Thyroid gland (tissue), 4 donors: ENCODE measurements at regions not wholly inside any gene's neighbourhood (a gene's known extent, or its start where the extent isn't known, plus 50 kb on each side); places are given as distances from the start of the nearest gene placed in this dataset.

ENCODE experiments used
- CTCF ChIP-seq, 6 experiments: fragments of 200-600 bp in 3 of 6; fragments of 450-650 bp in 3 of 6; sonication (generic) in 3 of 6; IDR thresholded peaks; one replicate each; pipeline ENCODE4 v1.5.1; 2016 to 2019; ENCODE audit warnings: antibody characterized with exemption in 6 of 6, mild to moderate bottlenecking in 2 of 6, inconsistent platforms in 1 of 6, moderate library complexity in 1 of 6
- POLR2A ChIP-seq, 2 donors: fragments of 450-650 bp; IDR thresholded peaks; one replicate each; pipeline ENCODE4 v1.6.1; 2017; ENCODE audit warnings: antibody characterized with exemption in 2 of 2, mild to moderate bottlenecking in 2 of 2, moderate library complexity in 1 of 2

DNA sequence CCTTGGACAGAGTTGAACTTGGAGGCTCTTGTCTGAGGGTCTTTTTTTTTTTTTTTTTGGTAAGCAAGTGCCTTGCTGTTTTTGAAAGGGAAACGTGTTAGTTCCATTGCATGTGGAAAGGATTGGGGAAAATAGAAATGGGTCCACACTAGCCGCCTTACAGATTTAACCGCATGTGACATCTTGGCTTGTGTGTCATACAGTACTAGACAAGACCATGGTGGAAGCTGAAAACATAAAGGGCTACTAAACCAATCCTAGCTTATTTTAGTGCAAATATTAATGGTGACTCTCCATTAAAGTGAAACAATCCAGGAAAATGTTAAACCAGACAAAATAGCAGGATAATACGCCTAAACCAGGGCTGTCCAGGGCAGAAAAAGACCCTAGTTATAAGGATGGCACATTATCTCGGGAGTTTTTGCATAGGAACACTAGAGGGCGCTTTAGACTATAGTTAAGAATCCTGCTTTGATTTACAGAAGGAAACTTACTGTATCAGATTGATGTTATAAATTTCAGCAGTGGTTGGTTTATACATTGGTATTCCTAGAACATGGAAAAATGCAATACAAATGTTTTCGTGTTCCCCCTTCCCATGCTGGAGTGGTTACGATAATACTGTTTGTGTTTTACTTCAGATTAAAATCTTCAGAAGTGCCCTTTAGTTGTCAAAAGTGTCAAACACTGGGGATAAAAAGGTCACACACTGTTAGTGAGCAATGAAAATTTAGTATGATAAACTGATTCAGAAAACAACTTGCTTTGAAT, 59.8 kb upstream of the DEK start:
- TF ChIP-seq CTCF (IDR thresholded peaks at IDR 0.05) (peak in 5 of 6 experiments; percentile 46 to 83 (median 72)), POLR2A (IDR thresholded peaks at IDR 0.05) (no peak)
